NCI-H1048 (cell line): ENCODE measurements at regions not wholly inside any gene's neighbourhood (a gene's known extent, or its start where the extent isn't known, plus 50 kb on each side); places are given as distances from the start of the nearest gene placed in this dataset.
"Not testable (repeated sequence)": the region's sequence is repeated elsewhere in the genome, so short reads cannot be mapped to it uniquely, and the experiment has no call there.

ENCODE experiments used
- DNase-seq: peaks from one replicate; lab custom pipeline; 2025; lab: John Stamatoyannopoulos, UW

GRCh38 chr12:43252585-43252984 is 299.4 kb downstream of the ADAMTS20 start:
- no peak for DNase-seq

GRCh38 chr12:43245947-43246346 is 306.1 kb downstream of the ADAMTS20 start:
- DNase-seq, result no peak

- no peak for DNase-seq
Measured at GRCh38 chr12:43241986-43242385, 310.0 kb downstream of the ADAMTS20 start.

GRCh38 chr12:43238281-43238680 is 313.7 kb downstream of the ADAMTS20 start:
- no peak for DNase-seq

GRCh38 chr12:43237238-43237879 is 314.6 kb downstream of the ADAMTS20 start:
- DNase-seq, result no peak

- DNase-seq, result no peak
Measured at GRCh38 chr12:43235721-43236120, 316.3 kb downstream of the ADAMTS20 start.

GRCh38 chr12:43233861-43234260 is 318.1 kb downstream of the ADAMTS20 start:
- no peak for DNase-seq

- DNase-seq, result no peak
Measured at GRCh38 chr12:43226151-43226550, 325.9 kb downstream of the ADAMTS20 start.

- DNase-seq, result not testable (repeated sequence)
Measured at GRCh38 chr12:43224190-43224805, 327.7 kb downstream of the ADAMTS20 start.

GRCh38 chr12:43222796-43223195 is 329.2 kb downstream of the ADAMTS20 start:
- no peak for DNase-seq

GRCh38 chr12:43221216-43221615 is 330.8 kb downstream of the ADAMTS20 start:
- no peak for DNase-seq

GRCh38 chr12:43216490-43216889 is 335.5 kb downstream of the ADAMTS20 start:
- no peak for DNase-seq

- no peak for DNase-seq
Measured at GRCh38 chr12:43214166-43214565, 337.8 kb downstream of the ADAMTS20 start.

GRCh38 chr12:43213608-43214007 is 338.4 kb downstream of the ADAMTS20 start:
- no peak for DNase-seq

- no peak for DNase-seq
Measured at GRCh38 chr12:43210485-43211192, 341.4 kb downstream of the ADAMTS20 start.

GRCh38 chr12:43208627-43209026 is 343.4 kb downstream of the ADAMTS20 start:
- DNase-seq, result no peak

- no peak for DNase-seq
Measured at GRCh38 chr12:43208221-43208620, 343.8 kb downstream of the ADAMTS20 start.

- DNase-seq, result no peak
Measured at GRCh38 chr12:43206396-43206795, 345.6 kb downstream of the ADAMTS20 start.

- no peak for DNase-seq
Measured at GRCh38 chr12:43198608-43199007, 353.4 kb downstream of the ADAMTS20 start.

- no peak for DNase-seq
Measured at GRCh38 chr12:43196268-43196907, 355.6 kb downstream of the ADAMTS20 start.

- not testable (repeated sequence) for DNase-seq
Measured at GRCh38 chr12:43193096-43193495, 358.9 kb downstream of the ADAMTS20 start.

GRCh38 chr12:43192442-43192841 is 359.6 kb downstream of the ADAMTS20 start:
- not testable (repeated sequence) for DNase-seq

- DNase-seq, result no peak
Measured at GRCh38 chr12:43180242-43180641, 371.8 kb downstream of the ADAMTS20 start.
